ENCODE measurements at regions not wholly inside any gene's neighbourhood (a gene's known extent, or its start where the extent isn't known, plus 50 kb on each side); places are given as distances from the start of the nearest gene placed in this dataset.

DNA sequence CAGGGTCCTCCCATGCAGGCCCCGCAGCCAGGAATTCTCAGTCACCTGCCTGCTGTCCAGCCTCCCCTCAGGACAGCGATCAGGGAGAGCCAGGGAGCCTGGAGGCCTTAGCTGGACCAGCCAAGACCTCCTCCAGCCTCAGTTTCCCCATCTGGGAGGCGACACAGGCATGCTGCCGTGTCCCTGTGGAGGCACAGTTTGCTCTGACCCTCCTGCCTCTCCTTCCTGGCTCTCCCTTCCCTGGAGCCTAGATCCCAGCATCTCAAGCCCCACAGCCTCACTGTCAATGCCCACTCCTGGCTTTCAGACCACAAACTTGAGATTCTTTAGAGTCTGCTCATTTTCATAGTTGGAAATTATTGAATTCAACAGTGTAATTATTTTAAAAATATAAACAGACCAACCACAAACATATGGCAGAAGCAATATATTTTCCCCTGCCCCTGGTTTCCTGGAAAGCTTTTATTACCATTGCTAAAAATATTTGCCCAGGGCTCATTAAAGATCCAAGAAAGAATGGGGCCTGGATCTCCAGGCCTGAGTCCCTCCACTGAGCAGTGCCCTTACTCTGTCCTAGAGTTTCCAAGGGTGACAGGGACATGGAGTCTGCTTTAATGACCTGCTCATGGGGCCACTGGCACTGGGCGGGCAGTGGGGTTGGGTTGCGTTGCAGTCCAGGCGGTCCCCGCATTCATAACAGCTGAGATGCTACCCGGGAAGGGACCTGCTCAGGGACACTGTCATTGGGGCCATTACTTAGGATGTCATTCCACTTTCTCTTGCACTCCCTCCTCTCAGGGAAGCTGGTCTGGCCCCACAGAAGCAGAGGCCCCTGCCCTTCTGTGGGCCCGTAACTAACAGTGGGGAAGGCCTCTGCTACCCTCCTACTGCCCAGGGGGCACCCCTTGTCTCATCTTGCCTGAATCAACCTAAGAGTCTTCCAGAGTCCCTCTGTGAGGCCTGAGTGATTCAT, 81.6 kb upstream of the CHST15 start:
- ChIA-PET POLR2A (ENCODE audit: unreplicated experiment) (no interaction called here), CTCF (no interaction called here)
- TF ChIP-seq EZH2phosphoT487 (IDR thresholded peaks at IDR 0.05; ENCODE audit: borderline replicate concordance, low read length) = no peak
- TF ChIP-seq EZH2 (IDR thresholded peaks at IDR 0.05; ENCODE audit: low read length, unreplicated experiment) = no peak
- no peak for TF ChIP-seq CTCF (conservative IDR thresholded peaks at IDR 0.05; ENCODE audit: low read depth, low read length)
- H3K9me2 ChIP-seq (replicated peaks; ENCODE audit: low read length) = no peaks in the 10 kb centered on the region
- no peaks in the 10 kb centered on the region for H3K9me3 ChIP-seq (ENCODE audit: low read length)
- H3K27ac ChIP-seq (ENCODE audit: low read length) = no peak overlapping the region
- intact Hi-C loops (cut with micrococcal nuclease) = no loop called here
- H4K20me1 ChIP-seq (ENCODE audit: low read length) = no peaks in the 10 kb centered on the region
- H3K27me3 ChIP-seq (ENCODE audit: low read length) = no peaks in the 10 kb centered on the region
- no peak overlapping the region for H3K4me3 ChIP-seq (ENCODE audit: low read length)
- no peak overlapping the region for H2AFZ ChIP-seq (ENCODE audit: low read length)
- DNase-seq (no peak), ATAC-seq (no peak)
- no peaks in the 10 kb centered on the region for H3K4me1 ChIP-seq (ENCODE audit: insufficient read depth, low read length)
- no TSS peak for BruUV-seq (replicated peaks)
- H3K4me2 ChIP-seq (ENCODE audit: low read length) = no peak overlapping the region
- no peaks in the 10 kb centered on the region for H3K36me3 ChIP-seq (ENCODE audit: low read depth, low read length)
- no peaks in the 10 kb centered on the region for H3K79me2 ChIP-seq (ENCODE audit: low read length)
- H3K9ac ChIP-seq (ENCODE audit: low read length) = no peak overlapping the region
- no peaks in the 10 kb centered on the region for H3F3A ChIP-seq (ENCODE audit: low read length, unreplicated experiment)

GRCh38 chr10:124174071-124174566, 80.7 kb upstream of the CHST15 start:
- BruUV-seq (replicated peaks) = no TSS peak
- H3F3A ChIP-seq (ENCODE audit: low read length, unreplicated experiment) = no peaks in the 10 kb centered on the region
- TF ChIP-seq EZH2 (IDR thresholded peaks at IDR 0.05; ENCODE audit: low read length, unreplicated experiment) (no peak), EZH2phosphoT487 (IDR thresholded peaks at IDR 0.05; ENCODE audit: borderline replicate concordance, low read length) (no peak), CTCF (conservative IDR thresholded peaks at IDR 0.05; ENCODE audit: low read depth, low read length) (no peak)
- H3K36me3 ChIP-seq (ENCODE audit: low read depth, low read length) = no peaks in the 10 kb centered on the region
- no peaks in the 10 kb centered on the region for H3K79me2 ChIP-seq (ENCODE audit: low read length)
- ChIA-PET CTCF (no interaction called here), POLR2A (ENCODE audit: unreplicated experiment) (no interaction called here)
- no peaks in the 10 kb centered on the region for H3K27me3 ChIP-seq (ENCODE audit: low read length)
- H3K4me3 ChIP-seq (ENCODE audit: low read length) = no peak overlapping the region
- no peak overlapping the region for H3K4me2 ChIP-seq (ENCODE audit: low read length)
- no peaks in the 10 kb centered on the region for H3K4me1 ChIP-seq (ENCODE audit: insufficient read depth, low read length)
- intact Hi-C loops (cut with micrococcal nuclease) = no loop called here
- ATAC-seq (no peak), DNase-seq (no peak)
- no peak overlapping the region for H2AFZ ChIP-seq (ENCODE audit: low read length)
- no peaks in the 10 kb centered on the region for H3K9me2 ChIP-seq (replicated peaks; ENCODE audit: low read length)
- no peak overlapping the region for H3K9ac ChIP-seq (ENCODE audit: low read length)
- H4K20me1 ChIP-seq (ENCODE audit: low read length) = no peaks in the 10 kb centered on the region
- no peaks in the 10 kb centered on the region for H3K9me3 ChIP-seq (ENCODE audit: low read length)
- H3K27ac ChIP-seq (ENCODE audit: low read length) = no peak overlapping the region

DNA sequence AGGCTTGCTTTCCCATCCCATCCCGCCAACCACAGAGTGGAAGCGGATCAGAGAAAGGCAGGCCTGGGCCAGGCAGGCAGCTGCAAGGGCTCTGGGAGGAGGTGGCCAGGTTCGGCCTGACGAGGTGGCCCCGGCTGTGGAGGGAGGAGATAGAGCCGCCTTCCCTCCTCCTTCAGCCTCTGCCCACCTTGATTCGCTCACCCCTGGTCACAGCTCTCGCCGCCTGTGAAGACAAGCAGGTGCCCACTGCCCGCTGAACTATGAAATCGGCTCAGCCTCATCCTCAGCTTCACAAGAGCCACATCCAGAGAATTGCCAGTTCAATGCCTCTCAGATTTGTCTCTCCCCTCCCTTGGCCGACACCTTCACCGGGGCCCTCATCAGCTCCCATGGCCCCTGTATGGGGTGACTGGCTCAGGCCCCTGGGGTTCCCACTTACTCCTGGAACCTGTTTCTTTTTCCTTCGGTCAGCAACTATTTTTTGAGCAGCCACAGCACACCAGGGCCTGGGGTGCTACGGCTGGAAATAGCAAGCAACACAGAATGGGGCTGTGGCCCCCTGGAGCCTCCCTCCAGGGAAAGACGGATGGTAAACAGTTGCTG, 80.0 kb upstream of the CHST15 start:
- H3K36me3 ChIP-seq (ENCODE audit: low read depth, low read length) = no peaks in the 10 kb centered on the region
- H3K9me3 ChIP-seq (ENCODE audit: low read length) = no peaks in the 10 kb centered on the region
- H4K20me1 ChIP-seq (ENCODE audit: low read length) = no peaks in the 10 kb centered on the region
- no peaks in the 10 kb centered on the region for H3K27me3 ChIP-seq (ENCODE audit: low read length)
- TF ChIP-seq EZH2phosphoT487 (IDR thresholded peaks at IDR 0.05; ENCODE audit: borderline replicate concordance, low read length) (no peak), CTCF (conservative IDR thresholded peaks at IDR 0.05; ENCODE audit: low read depth, low read length) (no peak), EZH2 (IDR thresholded peaks at IDR 0.05; ENCODE audit: low read length, unreplicated experiment) (no peak)
- no peak overlapping the region for H3K4me3 ChIP-seq (ENCODE audit: low read length)
- CTCF ChIA-PET = no interaction called here
- H2AFZ ChIP-seq (ENCODE audit: low read length) = no peak overlapping the region
- BruUV-seq (replicated peaks) = no TSS peak
- no peak overlapping the region for H3K9ac ChIP-seq (ENCODE audit: low read length)
- POLR2A ChIA-PET (ENCODE audit: unreplicated experiment) = no interaction called here
- no peak overlapping the region for H3K27ac ChIP-seq (ENCODE audit: low read length)
- no peak overlapping the region for H3K4me2 ChIP-seq (ENCODE audit: low read length)
- H3K9me2 ChIP-seq (replicated peaks; ENCODE audit: low read length) = no peaks in the 10 kb centered on the region
- no peaks in the 10 kb centered on the region for H3K4me1 ChIP-seq (ENCODE audit: insufficient read depth, low read length)
- no peak for ATAC-seq
- H3K79me2 ChIP-seq (ENCODE audit: low read length) = no peaks in the 10 kb centered on the region
- intact Hi-C loops (cut with micrococcal nuclease) = no loop called here
- H3F3A ChIP-seq (ENCODE audit: low read length, unreplicated experiment) = no peaks in the 10 kb centered on the region
- no peak for DNase-seq
